ENCODE measurements at regions not wholly inside any gene's neighbourhood (a gene's known extent, or its start where the extent isn't known, plus 50 kb on each side); places are given as distances from the start of the nearest gene placed in this dataset.

- H3K27ac Mint-ChIP-seq, result no peak overlapping the region
- no peaks in the 10 kb centered on the region for H3K27me3 Mint-ChIP-seq (ENCODE audit: low read depth)
- ATAC-seq (no peak), DNase-seq (ENCODE audit: low spot score) (no peak)
- H3K9me3 Mint-ChIP-seq, result no peaks in the 10 kb centered on the region
- no peak overlapping the region for H3K4me3 Mint-ChIP-seq
- H3K4me1 Mint-ChIP-seq, result peaks cover 12% of the 10 kb centered on the region
- POLR2A ChIA-PET, result no interaction called here
- H3K36me3 Mint-ChIP-seq, result no peaks in the 10 kb centered on the region
- CTCF ChIA-PET, result no interaction called here
- TF ChIP-seq, protein P1, sequence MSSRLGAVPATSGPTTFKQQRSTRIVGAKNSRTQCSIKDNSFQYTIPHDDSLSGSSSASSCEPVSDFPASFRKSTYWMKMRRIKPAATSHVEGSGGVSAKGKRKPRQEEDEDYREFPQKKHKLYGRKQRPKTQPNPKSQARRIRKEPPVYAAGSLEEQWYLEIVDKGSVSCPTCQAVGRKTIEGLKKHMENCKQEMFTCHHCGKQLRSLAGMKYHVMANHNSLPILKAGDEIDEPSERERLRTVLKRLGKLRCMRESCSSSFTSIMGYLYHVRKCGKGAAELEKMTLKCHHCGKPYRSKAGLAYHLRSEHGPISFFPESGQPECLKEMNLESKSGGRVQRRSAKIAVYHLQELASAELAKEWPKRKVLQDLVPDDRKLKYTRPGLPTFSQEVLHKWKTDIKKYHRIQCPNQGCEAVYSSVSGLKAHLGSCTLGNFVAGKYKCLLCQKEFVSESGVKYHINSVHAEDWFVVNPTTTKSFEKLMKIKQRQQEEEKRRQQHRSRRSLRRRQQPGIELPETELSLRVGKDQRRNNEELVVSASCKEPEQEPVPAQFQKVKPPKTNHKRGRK (CRISPR knock-in tag; IDR thresholded peaks at IDR 0.05; ENCODE audit: borderline replicate concordance), result no peak
- TF ChIP-seq GTF2I (CRISPR knock-in tag; conservative IDR thresholded peaks at IDR 0.05), result no peak
- TF ChIP-seq ELF4 (CRISPR knock-in tag; IDR thresholded peaks at IDR 0.05; ENCODE audit: low read depth), result no peak
- no peak for TF ChIP-seq MYBL2 (CRISPR knock-in tag; IDR thresholded peaks at IDR 0.05)
- no peak for TF ChIP-seq ZNF423 (CRISPR knock-in tag; IDR thresholded peaks at IDR 0.05)
- TF ChIP-seq TEAD4 (CRISPR knock-in tag; IDR thresholded peaks at IDR 0.05), result no peak
- no peak for TF ChIP-seq NFE2L1 (CRISPR knock-in tag; IDR thresholded peaks at IDR 0.05)
- TF ChIP-seq JUN (CRISPR knock-in tag; IDR thresholded peaks at IDR 0.05), result no peak
- no peak for TF ChIP-seq SOX15 (CRISPR knock-in tag; IDR thresholded peaks at IDR 0.05)
- no peak for TF ChIP-seq CBFB (CRISPR knock-in tag; IDR thresholded peaks at IDR 0.05; ENCODE audit: low read depth)
- no peak for TF ChIP-seq AR (CRISPR knock-in tag; IDR thresholded peaks at IDR 0.05)
- no peak for TF ChIP-seq ZNF281 (CRISPR knock-in tag; IDR thresholded peaks at IDR 0.05)
- TF ChIP-seq TCF7 (CRISPR knock-in tag; IDR thresholded peaks at IDR 0.05; ENCODE audit: low read depth), result no peak
Observed at GRCh38 chr6:71645299-71645698, 241.1 kb upstream of the RIMS1 start.

GRCh38 chr6:71649915-71650314, 236.4 kb upstream of the RIMS1 start:
- ATAC-seq, result peak; percentile 32; the same call in 1 of the 2 replicates
- ChIA-PET CTCF (no interaction called here), POLR2A (no interaction called here)
- Mint-ChIP-seq H3K9me3 (no peaks in the 10 kb centered on the region), H3K27ac (no peak overlapping the region), H3K36me3 (no peaks in the 10 kb centered on the region), H3K27me3 (ENCODE audit: low read depth) (no peaks in the 10 kb centered on the region), H3K4me3 (no peak overlapping the region), H3K4me1 (peaks cover 13% of the 10 kb centered on the region)
- DNase-seq (ENCODE audit: low spot score), result no peak
- no peak for TF ChIP-seq NFYB (CRISPR knock-in tag; conservative IDR thresholded peaks at IDR 0.05; ENCODE audit: low read depth)
- TF ChIP-seq STAT6 (CRISPR knock-in tag; conservative IDR thresholded peaks at IDR 0.05; ENCODE audit: low read depth), result no peak
- no peak for TF ChIP-seq PREB (CRISPR knock-in tag; IDR thresholded peaks at IDR 0.05; ENCODE audit: borderline replicate concordance)
- TF ChIP-seq SMAD4 (CRISPR knock-in tag; IDR thresholded peaks at IDR 0.05), result no peak
- no peak for TF ChIP-seq IRF2 (CRISPR knock-in tag; IDR thresholded peaks at IDR 0.05; ENCODE audit: borderline replicate concordance, low read depth)
- no peak for TF ChIP-seq TEAD1 (CRISPR knock-in tag; IDR thresholded peaks at IDR 0.05)
- TF ChIP-seq AR (CRISPR knock-in tag; IDR thresholded peaks at IDR 0.05), result no peak
- TF ChIP-seq MXD4 (CRISPR knock-in tag; IDR thresholded peaks at IDR 0.05; ENCODE audit: borderline replicate concordance), result no peak
- no peak for TF ChIP-seq IRF1 (CRISPR knock-in tag; IDR thresholded peaks at IDR 0.05)
- no peak for TF ChIP-seq MYBL2 (CRISPR knock-in tag; IDR thresholded peaks at IDR 0.05)
